Stomach (tissue), 4 donors: ENCODE measurements at regions not wholly inside any gene's neighbourhood (a gene's known extent, or its start where the extent isn't known, plus 50 kb on each side); places are given as distances from the start of the nearest gene placed in this dataset.

Experiments
- CTCF ChIP-seq, 7 experiments: fragments of 450-650 bp in 4 of 7; fragments of 200-600 bp in 3 of 7; sonication (generic) in 3 of 7; IDR thresholded peaks; one replicate each; pipeline ENCODE4 v1.5.1; 2016 to 2019; ENCODE audit warnings: antibody characterized with exemption in 7 of 7, control low read depth in 2 of 7, mild to moderate bottlenecking in 1 of 7
- EP300 ChIP-seq: sonication (generic); formaldehyde crosslinking; IDR thresholded peaks from one replicate; pipeline ENCODE4 v1.6.1; 2017; ENCODE audit warnings: antibody characterized with exemption
- POLR2A ChIP-seq, 4 donors: fragments of 450-650 bp; IDR thresholded peaks; one replicate each; pipeline ENCODE4 v1.6.1; 2016; ENCODE audit warnings: antibody characterized with exemption in 4 of 4, control low read depth in 2 of 4, mild to moderate bottlenecking in 1 of 4, moderate library complexity in 1 of 4
- POLR2AphosphoS5 ChIP-seq, 3 donors: sonication (generic); formaldehyde crosslinking; IDR thresholded peaks; one replicate each; pipeline ENCODE4 v1.6.1; 2016; ENCODE audit warnings: antibody characterized with exemption in 3 of 3

- TF ChIP-seq CTCF (IDR thresholded peaks at IDR 0.05) (no peak), POLR2AphosphoS5 (IDR thresholded peaks at IDR 0.05) (no peak), POLR2A (IDR thresholded peaks at IDR 0.05) (no peak), EP300 (no peak)
Observed at GRCh38 chr17:73795730-73796129, 151.5 kb upstream of the SDK2 start.
